IPS-18c (cell line): ENCODE measurements at regions not wholly inside any gene's neighbourhood (a gene's known extent, or its start where the extent isn't known, plus 50 kb on each side); places are given as distances from the start of the nearest gene placed in this dataset.
"Not testable (repeated sequence)": the region's sequence is repeated elsewhere in the genome, so short reads cannot be mapped to it uniquely, and the experiment has no call there.

Experiments
- H3K4me3 ChIP-seq: 2 replicates; pipeline ENCODE4 v1.7.0; 2013; ENCODE audit warnings: low read depth, mild to moderate bottlenecking, low read length, moderate library complexity; ENCODE audit not compliant: insufficient read depth
- H3K9me3 ChIP-seq: one replicate; pipeline ENCODE4 v1.6.1; 2013; ENCODE audit warnings: mild to moderate bottlenecking, low read length, moderate library complexity; ENCODE audit not compliant: control insufficient read depth, insufficient read depth

GRCh38 chr5:18399461-18400327 is 765.4 kb downstream of the TAF11L14 start:
- not testable (repeated sequence) for H3K4me3 ChIP-seq, H3K9me3 ChIP-seq

GRCh38 chr5:18403141-18403540 is 768.9 kb downstream of the TAF11L14 start:
- no peak overlapping the region for H3K4me3 ChIP-seq
- H3K9me3 ChIP-seq = no peaks in the 10 kb centered on the region

GRCh38 chr5:18403941-18404438 is 769.7 kb downstream of the TAF11L14 start:
- Histone ChIP-seq H3K4me3 (no peak overlapping the region), H3K9me3 (no peaks in the 10 kb centered on the region)

GRCh38 chr5:18420711-18421110 is 786.5 kb downstream of the TAF11L14 start:
- H3K4me3 ChIP-seq = no peak overlapping the region

GRCh38 chr5:18433336-18433735 is 799.1 kb downstream of the TAF11L14 start:
- H3K4me3 ChIP-seq = no peak overlapping the region
- H3K9me3 ChIP-seq = peaks cover 6% of the 10 kb centered on the region

More at GRCh38 chr5:18420711-18421110, 786.5 kb downstream of the TAF11L14 start:
- no peaks in the 10 kb centered on the region for H3K9me3 ChIP-seq

GRCh38 chr5:18438126-18438525 is 803.9 kb downstream of the TAF11L14 start:
- no peaks in the 10 kb centered on the region for H3K9me3 ChIP-seq
- no peak overlapping the region for H3K4me3 ChIP-seq

- no peaks in the 10 kb centered on the region for H3K9me3 ChIP-seq
- no peak overlapping the region for H3K4me3 ChIP-seq
These were observed 821.3 kb downstream of the TAF11L14 start for GRCh38 chr5:18455521-18455920.

- Histone ChIP-seq H3K4me3 (no peak overlapping the region), H3K9me3 (no peaks in the 10 kb centered on the region)
These were observed 823.0 kb downstream of the TAF11L14 start for GRCh38 chr5:18457255-18457654.

- Histone ChIP-seq H3K9me3 (no peaks in the 10 kb centered on the region), H3K4me3 (no peak overlapping the region)
These were observed 827.5 kb downstream of the TAF11L14 start for GRCh38 chr5:18461766-18462165.

- Histone ChIP-seq H3K4me3 (no peak overlapping the region), H3K9me3 (no peaks in the 10 kb centered on the region)
These were observed 831.8 kb downstream of the TAF11L14 start for GRCh38 chr5:18465833-18466681.

GRCh38 chr5:18466731-18467130 is 832.5 kb downstream of the TAF11L14 start:
- Histone ChIP-seq H3K4me3 (no peak overlapping the region), H3K9me3 (no peaks in the 10 kb centered on the region)

- H3K4me3 ChIP-seq, H3K9me3 ChIP-seq: not testable (repeated sequence)
These were observed 837.5 kb downstream of the TAF11L14 start for GRCh38 chr5:18471791-18472190.

GRCh38 chr5:18483451-18483850 is 849.2 kb downstream of the TAF11L14 start:
- H3K9me3 ChIP-seq = no peaks in the 10 kb centered on the region
- H3K4me3 ChIP-seq = no peak overlapping the region

- Histone ChIP-seq H3K9me3 (no peaks in the 10 kb centered on the region), H3K4me3 (no peak overlapping the region)
These were observed 853.7 kb downstream of the TAF11L14 start for GRCh38 chr5:18487928-18488480.

- no peak overlapping the region for H3K4me3 ChIP-seq
- no peaks in the 10 kb centered on the region for H3K9me3 ChIP-seq
These were observed 855.4 kb downstream of the TAF11L14 start for GRCh38 chr5:18489703-18490102.

- no peak overlapping the region for H3K4me3 ChIP-seq
These were observed 857.1 kb downstream of the TAF11L14 start for GRCh38 chr5:18491349-18491748.

GRCh38 chr5:18495157-18495556 is 860.9 kb downstream of the TAF11L14 start:
- Histone ChIP-seq H3K9me3 (no peaks in the 10 kb centered on the region), H3K4me3 (no peak overlapping the region)

More at GRCh38 chr5:18491349-18491748, 857.1 kb downstream of the TAF11L14 start:
- H3K9me3 ChIP-seq = no peaks in the 10 kb centered on the region
